KBM-7 (cell line): ENCODE measurements at regions not wholly inside any gene's neighbourhood (a gene's known extent, or its start where the extent isn't known, plus 50 kb on each side); places are given as distances from the start of the nearest gene placed in this dataset.

Experiments used
- DNase-seq: peaks from one replicate; pipeline ENCODE4 v3.0.0-alpha.2; 2015
- in situ Hi-C: fragments of 300-500 bp; cut with MboI; formaldehyde crosslinking; loops from 2 replicates; pipeline ENCODE4 v1.14.3; 2020; ENCODE audit warnings: low sequenced_read_pairs, low pct_unique_long_range_greater_than_20kb, mixed read lengths

- DNase-seq, result no peak
- in situ Hi-C loops, result no loop called here
These were observed 186.8 kb downstream of the MACC1 start for GRCh38 chr7:20030417-20030816.

- in situ Hi-C loops, result no loop called here
These were observed 190.4 kb downstream of the MACC1 start for GRCh38 chr7:20026762-20027161.

DNA sequence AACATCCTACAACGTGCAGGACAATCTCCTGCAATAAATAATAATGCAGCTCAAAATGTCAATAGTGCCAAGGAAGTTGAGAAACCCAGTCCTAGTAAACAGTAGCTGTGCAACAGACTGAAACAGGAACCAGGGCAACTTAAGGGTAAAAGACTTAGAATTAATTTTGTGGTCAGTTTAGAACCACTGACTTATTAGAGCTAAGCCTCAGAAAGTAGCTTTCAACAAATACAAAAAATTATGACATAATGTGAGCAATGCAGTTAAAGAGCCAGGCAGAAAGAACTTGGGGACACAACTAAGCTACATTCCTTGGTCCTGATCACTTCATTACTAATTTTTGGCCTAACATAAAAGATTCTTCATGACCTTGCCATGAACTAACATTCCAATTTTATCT is 195.4 kb downstream of the MACC1 start:
- in situ Hi-C loops, result no loop called here
- peak; percentile 28 for DNase-seq

More at GRCh38 chr7:20026762-20027161, 190.4 kb downstream of the MACC1 start:
- no peak for DNase-seq

DNA sequence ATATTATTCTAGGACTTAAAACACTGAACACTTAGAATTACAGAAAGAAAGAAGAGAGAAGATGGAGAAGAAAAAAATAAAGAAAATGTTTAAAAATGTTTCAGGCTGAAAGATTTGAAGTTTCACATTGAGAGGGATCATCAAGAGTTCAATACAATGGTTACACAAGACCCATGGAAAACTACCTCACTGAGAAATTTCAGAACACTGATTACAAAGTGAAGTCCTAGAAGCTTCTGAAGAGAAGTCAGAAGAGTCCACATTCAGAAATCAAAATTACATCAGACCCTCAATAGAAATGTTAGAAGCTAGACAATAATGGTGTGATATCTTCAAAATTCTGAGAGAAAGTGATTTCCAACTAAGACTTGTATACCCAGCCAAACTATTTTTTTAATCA is 196.1 kb downstream of the MACC1 start:
- DNase-seq, result no peak
- in situ Hi-C loops, result no loop called here

DNA sequence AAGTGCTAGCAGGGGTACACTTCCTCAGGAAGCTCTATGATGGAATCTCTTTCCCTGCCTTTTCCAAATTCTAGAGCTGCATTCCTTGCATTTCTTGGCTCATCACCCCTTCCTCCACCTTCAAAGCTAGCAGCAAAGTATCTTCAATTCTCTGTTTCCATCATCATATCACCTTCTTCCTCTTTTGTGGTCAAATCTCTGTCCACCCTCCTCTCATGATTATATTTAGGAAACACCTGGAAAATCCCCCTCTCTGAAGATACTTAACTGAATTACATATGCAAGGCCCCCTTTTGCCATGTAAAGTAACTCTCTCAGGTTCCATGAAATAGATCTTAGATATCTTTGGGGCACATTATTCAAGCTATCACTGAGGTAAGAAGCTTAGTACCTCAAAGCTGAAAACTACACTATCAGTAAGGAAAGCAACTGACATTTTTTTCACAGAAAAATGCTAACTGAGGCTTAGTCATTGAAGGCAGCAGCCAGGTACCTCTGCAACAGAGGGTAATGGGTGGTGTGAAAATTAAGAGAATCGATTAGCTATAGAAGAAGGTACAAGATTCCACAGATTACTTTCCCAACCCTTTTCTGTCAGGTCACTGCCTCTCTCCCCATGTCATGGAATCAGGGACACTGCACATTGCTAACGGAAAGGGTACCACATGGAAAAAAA is 197.3 kb downstream of the MACC1 start:
- in situ Hi-C loops, result no loop called here
- peak; percentile 17 for DNase-seq

GRCh38 chr7:20016669-20017068 is 200.5 kb downstream of the MACC1 start:
- no peak for DNase-seq
- in situ Hi-C loops, result no loop called here

- DNase-seq, result no peak
- in situ Hi-C loops, result no loop called here
These were observed 203.6 kb downstream of the MACC1 start for GRCh38 chr7:20013536-20013935.

DNA sequence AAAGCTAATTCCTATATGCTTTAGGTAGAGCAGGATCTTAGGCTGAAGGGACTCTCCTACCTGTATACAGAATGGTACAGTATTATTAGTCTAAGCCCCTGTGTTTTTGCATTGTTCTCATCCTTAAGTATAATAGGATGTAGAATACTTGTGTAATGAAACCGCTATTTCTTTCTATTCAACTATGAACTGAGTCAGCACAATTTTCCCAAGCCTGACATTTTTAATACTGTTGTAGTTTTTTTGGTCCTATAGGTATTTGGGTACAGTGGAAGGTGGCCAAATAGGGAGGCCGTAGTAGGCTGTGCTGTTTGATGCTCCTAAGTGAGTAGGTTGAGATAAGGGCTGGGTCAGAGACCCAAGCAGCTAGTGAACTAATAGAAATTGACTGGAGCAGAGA is 205.1 kb downstream of the MACC1 start:
- in situ Hi-C loops, result no loop called here
- no peak for DNase-seq

DNA sequence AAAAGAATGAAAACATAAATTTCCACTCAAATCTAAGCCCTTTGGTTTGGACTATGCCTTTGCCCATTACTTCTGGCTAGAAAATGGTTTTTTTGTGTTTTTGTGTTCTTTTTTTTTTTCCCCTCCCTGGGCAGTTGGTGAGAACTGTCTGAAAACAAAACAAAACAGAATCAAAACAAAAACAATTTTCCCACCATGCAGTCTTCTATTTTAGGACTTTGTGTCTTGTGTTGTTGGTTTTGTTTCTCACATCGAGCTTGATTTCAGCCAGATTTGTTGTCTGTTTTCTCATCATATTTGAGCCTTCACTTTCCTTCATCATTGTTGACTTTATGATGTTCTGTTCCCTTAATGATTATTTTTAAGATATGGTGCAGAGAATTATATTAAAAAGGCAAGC is 206.3 kb downstream of the MACC1 start:
- in situ Hi-C loops, result no loop called here
- no peak for DNase-seq

GRCh38 chr7:20007510-20007909 is 209.7 kb downstream of the MACC1 start:
- in situ Hi-C loops, result no loop called here

DNA sequence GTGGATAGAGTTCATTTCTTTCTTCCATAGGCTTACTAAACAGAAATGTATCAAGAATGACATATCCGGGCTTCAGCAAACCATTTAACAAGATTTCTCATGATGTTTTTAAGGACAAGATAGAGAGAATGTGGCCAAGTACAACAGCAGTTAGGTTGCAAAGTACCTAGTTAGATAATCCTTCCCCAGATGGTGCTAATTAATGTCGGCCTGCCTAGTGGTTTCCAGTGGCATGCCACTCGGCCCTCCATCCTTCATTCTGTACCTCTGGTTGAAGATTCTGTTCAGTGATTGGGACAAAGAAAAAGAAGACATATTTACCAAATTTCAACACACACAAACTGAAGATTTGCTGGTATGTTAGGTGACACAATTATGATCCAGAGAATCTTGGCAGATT is 212.1 kb downstream of the MACC1 start:
- no peak for DNase-seq
- in situ Hi-C loops, result no loop called here

More at GRCh38 chr7:20007510-20007909, 209.7 kb downstream of the MACC1 start:
- DNase-seq, result no peak

GRCh38 chr7:19999681-20000080 is 217.5 kb downstream of the MACC1 start:
- DNase-seq, result no peak
- in situ Hi-C loops, result no loop called here

- in situ Hi-C loops, result no loop called here
- no peak for DNase-seq
These were observed 218.5 kb upstream of the TMEM196 start for GRCh38 chr7:19991936-19992335.

- in situ Hi-C loops, result no loop called here
- no peak for DNase-seq
These were observed 216.5 kb upstream of the TMEM196 start for GRCh38 chr7:19989906-19990305.

DNA sequence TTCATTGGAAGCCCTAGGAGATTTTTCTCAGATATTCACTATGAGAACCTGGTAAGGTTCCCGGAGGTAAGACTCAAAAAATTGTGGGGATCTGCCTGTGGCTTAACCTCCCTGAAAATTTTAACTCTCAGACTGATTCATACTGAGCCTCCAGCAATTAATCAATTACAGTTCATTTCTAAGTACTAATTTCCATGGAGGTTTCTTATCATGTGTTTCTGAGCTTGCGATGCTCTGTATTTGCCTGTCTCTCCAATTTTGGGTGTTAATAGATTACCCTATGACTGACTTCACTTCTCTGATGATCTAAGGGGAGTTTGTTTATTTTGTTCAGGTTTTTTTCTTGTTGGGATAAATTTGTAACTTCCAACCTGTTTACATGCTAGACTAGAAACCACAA is 215.4 kb upstream of the TMEM196 start:
- no peak for DNase-seq
- in situ Hi-C loops, result no loop called here

DNA sequence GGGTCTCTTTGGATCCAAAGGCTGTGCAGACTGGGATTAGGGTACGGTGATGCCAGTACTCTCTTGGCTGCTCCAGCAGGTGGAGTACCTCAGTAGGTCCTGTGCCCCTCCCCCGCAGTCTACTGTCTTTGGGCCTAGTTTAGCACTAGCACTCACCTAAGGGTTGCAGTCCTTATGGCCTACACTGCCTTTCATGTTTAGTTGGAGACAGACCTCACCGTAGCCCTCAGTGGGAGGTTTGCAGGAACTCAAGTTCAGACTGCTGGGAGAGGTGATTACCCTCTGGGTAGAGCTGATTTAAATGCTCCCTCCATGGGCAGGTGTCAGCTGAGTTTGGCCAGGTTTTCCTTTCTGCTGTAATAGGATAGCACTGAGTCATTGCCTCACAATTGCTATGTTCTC is 210.8 kb upstream of the TMEM196 start:
- DNase-seq, result no peak
- in situ Hi-C loops, result no loop called here

DNA sequence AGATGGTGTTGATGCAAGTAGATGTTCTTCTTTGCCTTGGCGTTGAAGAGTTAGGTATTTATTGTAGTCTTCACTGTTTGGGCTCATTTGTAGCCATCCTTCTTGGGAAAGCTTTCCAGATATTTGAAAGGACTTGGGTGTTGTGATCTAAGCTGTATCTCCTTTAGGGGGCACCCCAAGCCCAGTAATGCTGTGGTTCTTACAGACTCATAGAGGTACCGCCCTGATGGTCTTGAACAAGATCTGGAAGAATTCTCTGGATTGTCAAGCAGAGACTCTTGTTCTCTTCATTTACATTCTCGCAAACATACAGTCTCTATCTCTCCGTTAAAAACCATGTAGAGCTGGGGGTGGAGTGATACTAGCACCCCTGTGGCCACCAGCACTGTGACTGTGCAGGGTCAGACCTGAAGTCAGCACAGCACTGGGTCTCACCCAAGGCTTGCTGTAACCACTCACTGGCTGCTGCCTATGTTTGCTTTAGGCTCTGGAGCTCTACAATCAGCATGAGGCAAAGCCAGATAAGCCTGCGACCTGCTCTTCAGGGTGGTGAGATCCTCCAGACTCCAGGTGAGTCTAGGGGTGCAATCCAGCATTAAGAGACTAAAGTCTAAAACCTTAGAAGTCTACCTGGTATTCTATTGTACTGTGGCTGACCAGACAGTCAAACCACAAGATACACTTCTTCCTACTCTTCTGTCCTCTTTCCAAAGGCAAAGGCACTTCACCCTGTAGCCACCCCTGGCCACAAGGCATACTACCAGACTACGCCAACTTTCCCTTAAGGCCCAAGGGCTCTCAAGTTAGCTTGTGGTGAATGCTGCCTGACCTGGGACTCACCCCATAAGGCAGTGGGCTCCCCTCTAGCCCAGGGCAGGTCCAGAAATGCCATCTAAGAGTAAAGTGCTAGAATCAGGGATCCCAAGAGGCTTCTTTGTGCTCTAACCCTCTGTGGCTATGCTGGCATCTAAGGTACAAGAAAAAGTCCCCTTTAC is 209.7 kb upstream of the TMEM196 start:
- DNase-seq, result peak; percentile 62
- in situ Hi-C loops, result no loop called here

DNA sequence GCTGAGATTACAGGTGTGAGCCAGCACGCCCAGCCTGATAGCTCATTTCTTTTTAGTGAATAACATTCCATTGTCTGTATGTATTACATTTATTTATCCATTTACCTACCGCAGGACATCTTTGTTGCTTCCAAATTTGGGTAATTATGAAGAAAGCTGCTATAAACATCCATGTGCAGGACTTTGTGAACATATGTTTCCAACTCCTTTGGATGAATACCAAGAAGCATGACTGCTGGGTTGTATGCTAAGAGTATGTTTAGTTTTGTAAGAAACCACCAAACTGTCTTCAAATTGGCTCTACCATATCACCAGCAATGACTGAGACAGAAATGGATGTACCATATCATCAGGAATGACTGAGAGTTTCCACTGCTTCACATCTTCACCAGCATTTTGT is 200.2 kb upstream of the TMEM196 start:
- in situ Hi-C loops, result no loop called here
- DNase-seq, result no peak

- no peak for DNase-seq
- in situ Hi-C loops, result no loop called here
These were observed 199.5 kb upstream of the TMEM196 start for GRCh38 chr7:19972876-19973275.

- in situ Hi-C loops, result no loop called here
- DNase-seq, result no peak
These were observed 198.5 kb upstream of the TMEM196 start for GRCh38 chr7:19971956-19972355.
